Posterior vena cava (tissue), 2 donors: ENCODE measurements at regions not wholly inside any gene's neighbourhood (a gene's known extent, or its start where the extent isn't known, plus 50 kb on each side); places are given as distances from the start of the nearest gene placed in this dataset.

ENCODE experiments used
- DNase-seq: peaks from one replicate; pipeline ENCODE4 v3.0.0-alpha.2; 2020; ENCODE audit warnings: low spot score
- intact Hi-C, 2 donors: fragments of 100-400 bp; cut with DNase I; formaldehyde crosslinking; loops; one replicate each; pipeline versions ENCODE4 v1.14.1 to v1.14.2; 2022 to 2023
- donor health status: DM: yes; HTN: yes; CAD: no.
- donor health status: DM: yes; HTN: yes; CAD: no.

GRCh38 chr15:47502041-47502440, 215.3 kb upstream of the SEMA6D start:
- no peak for DNase-seq
- intact Hi-C loops = no loop called here

GRCh38 chr15:47503876-47504275, 213.4 kb upstream of the SEMA6D start:
- intact Hi-C loops = no loop called here
- no peak for DNase-seq

- no peak for DNase-seq
- intact Hi-C loops = no loop called here
These were observed 212.6 kb upstream of the SEMA6D start for GRCh38 chr15:47504624-47505256.

GRCh38 chr15:47505712-47506328, 211.5 kb upstream of the SEMA6D start:
- intact Hi-C loops = no loop called here
- DNase-seq = no peak

- intact Hi-C loops = no loop called here
- no peak for DNase-seq
These were observed 210.8 kb upstream of the SEMA6D start for GRCh38 chr15:47506329-47507100.

- intact Hi-C loops = no loop called here
- no peak for DNase-seq
These were observed 209.9 kb upstream of the SEMA6D start for GRCh38 chr15:47507221-47507985.

- intact Hi-C loops = no loop called here
- no peak for DNase-seq
These were observed 206.0 kb upstream of the SEMA6D start for GRCh38 chr15:47511261-47511660.

GRCh38 chr15:47513471-47513870, 203.8 kb upstream of the SEMA6D start:
- DNase-seq = no peak
- intact Hi-C loops = no loop called here

GRCh38 chr15:47514200-47514652, 203.1 kb upstream of the SEMA6D start:
- intact Hi-C loops = no loop called here
- DNase-seq = no peak

GRCh38 chr15:47516558-47516957, 200.7 kb upstream of the SEMA6D start:
- intact Hi-C loops = no loop called here

GRCh38 chr15:47516972-47517371, 200.3 kb upstream of the SEMA6D start:
- no peak for DNase-seq
- intact Hi-C loops = no loop called here

More at GRCh38 chr15:47516558-47516957, 200.7 kb upstream of the SEMA6D start:
- DNase-seq = no peak

- intact Hi-C loops = no loop called here
These were observed 199.6 kb upstream of the SEMA6D start for GRCh38 chr15:47517737-47518136.

GRCh38 chr15:47523681-47524475, 193.4 kb upstream of the SEMA6D start:
- intact Hi-C loops = no loop called here
- no peak for DNase-seq

More at GRCh38 chr15:47517737-47518136, 199.6 kb upstream of the SEMA6D start:
- DNase-seq = no peak

- no peak for DNase-seq
- intact Hi-C loops = no loop called here
These were observed 188.1 kb upstream of the SEMA6D start for GRCh38 chr15:47529241-47529640.

GRCh38 chr15:47534673-47535072, 182.6 kb upstream of the SEMA6D start:
- intact Hi-C loops = loop anchor here in 1 of 2 donors (5.0 kb wide), 1 partner anchor 797 kb away; no protein-coding TSS in a partner anchor
- no peak for DNase-seq

GRCh38 chr15:47541562-47541961, 175.7 kb upstream of the SEMA6D start:
- intact Hi-C loops = no loop called here

GRCh38 chr15:47542312-47542989, 174.9 kb upstream of the SEMA6D start:
- intact Hi-C loops = no loop called here

More at GRCh38 chr15:47541562-47541961, 175.7 kb upstream of the SEMA6D start:
- no peak for DNase-seq

GRCh38 chr15:47548231-47548630, 169.1 kb upstream of the SEMA6D start:
- intact Hi-C loops = no loop called here
- no peak for DNase-seq

More at GRCh38 chr15:47542312-47542989, 174.9 kb upstream of the SEMA6D start:
- DNase-seq = no peak
